GM23338 (cell line): ENCODE measurements at regions not wholly inside any gene's neighbourhood (a gene's known extent, or its start where the extent isn't known, plus 50 kb on each side); places are given as distances from the start of the nearest gene placed in this dataset.

Source experiments
- ATAC-seq: fragments of 200-7000 bp; cut with Tn5 transposase; 3 replicates; pipeline ENCODE4 v1.9.1; 2020
- DNase-seq: peaks from one replicate; pipeline ENCODE4 v3.0.0-alpha.2; 2015; ENCODE audit warnings: low spot score
- H2AFZ ChIP-seq: fragments of 200-600 bp; sonication (generic); 2 replicates; pipeline ENCODE4 v1.8.0; 2016; ENCODE audit warnings: antibody characterized with exemption, mild to moderate bottlenecking, moderate library complexity
- H3F3A ChIP-seq: fragments of 200-600 bp; sonication (generic); replicated peaks from 2 replicates; pipeline ENCODE4 v1.8.0; 2017; ENCODE audit warnings: antibody characterized with exemption, mixed run types, low read depth
- H3K27ac ChIP-seq: fragments of 200-600 bp; sonication (generic); 2 replicates; pipeline ENCODE4 v1.6.1; 2016; ENCODE audit warnings: low read depth
- H3K27me3 ChIP-seq: fragments of 200-600 bp; sonication (generic); 2 replicates; pipeline ENCODE4 v1.8.0; 2016; ENCODE audit warnings: mild to moderate bottlenecking, mixed run types, moderate library complexity; ENCODE audit not compliant: insufficient read depth
- H3K36me3 ChIP-seq: fragments of 200-600 bp; sonication (generic); 2 replicates; pipeline ENCODE4 v1.8.0; 2016; ENCODE audit warnings: mild to moderate bottlenecking; ENCODE audit not compliant: insufficient read depth
- H3K4me1 ChIP-seq: fragments of 200-600 bp; sonication (generic); 2 replicates; pipeline ENCODE4 v1.8.0; 2016; ENCODE audit warnings: mild to moderate bottlenecking, moderate library complexity; ENCODE audit not compliant: insufficient read depth
- H3K4me2 ChIP-seq: fragments of 200-600 bp; sonication (generic); 2 replicates; pipeline ENCODE4 v1.7.1; 2017; ENCODE audit warnings: mixed run types
- H3K4me3 ChIP-seq: fragments of 200-600 bp; sonication (generic); 2 replicates; pipeline ENCODE4 v1.6.1; 2016; ENCODE audit warnings: mixed run types
- H3K79me2 ChIP-seq: fragments of 200-600 bp; sonication (generic); replicated peaks from 2 replicates; pipeline ENCODE4 v1.8.0; 2017; ENCODE audit warnings: mild to moderate bottlenecking; ENCODE audit not compliant: insufficient read depth
- H3K9me2 ChIP-seq: fragments of 200-600 bp; sonication (generic); 2 replicates; pipeline ENCODE4 v1.8.0; 2017; ENCODE audit not compliant: insufficient read depth
- H4K20me1 ChIP-seq: fragments of 200-600 bp; sonication (generic); replicated peaks from 2 replicates; pipeline ENCODE4 v1.8.0; 2017; ENCODE audit warnings: mild to moderate bottlenecking; ENCODE audit not compliant: insufficient read depth
- H3K27ac Mint-ChIP-seq: 2 replicates; pipeline ENCODE4 v1.8.0; 2020; ENCODE audit warnings: inconsistent platforms, mild to moderate bottlenecking, moderate library complexity, mixed read lengths
- H3K27me3 Mint-ChIP-seq: 3 replicates; pipeline ENCODE4 v1.8.0; 2022; ENCODE audit warnings: low read depth, mild to moderate bottlenecking, moderate library complexity, mixed read lengths, inconsistent platforms; ENCODE audit not compliant: insufficient read depth, poor library complexity
- H3K36me3 Mint-ChIP-seq: 3 replicates; pipeline ENCODE4 v1.8.0; 2021; ENCODE audit warnings: low read depth, mild to moderate bottlenecking, inconsistent platforms, moderate library complexity, mixed read lengths
- H3K4me1 Mint-ChIP-seq: 3 replicates; pipeline ENCODE4 v1.8.0; 2020; ENCODE audit warnings: mild to moderate bottlenecking, inconsistent platforms, mixed read lengths
- H3K4me3 Mint-ChIP-seq: 3 replicates; pipeline ENCODE4 v1.8.0; 2021; ENCODE audit warnings: moderate library complexity, mild to moderate bottlenecking, inconsistent platforms, mixed read lengths
- H3K9me3 Mint-ChIP-seq: 3 replicates; pipeline ENCODE4 v1.8.0; 2020; ENCODE audit warnings: moderate library complexity, mild to moderate bottlenecking, inconsistent platforms, mixed read lengths
- CTCF ChIP-seq, 2 experiments: fragments of 200-600 bp in 1 of 2; sonication (generic) in 1 of 2; conservative IDR thresholded peaks; 2 replicates each; pipeline versions ENCODE4 v1.5.1 to v1.6.1; 2016 to 2017; ENCODE audit warnings: antibody characterized with exemption in 2 of 2, low read depth in 2 of 2, mild to moderate bottlenecking in 2 of 2, moderate library complexity in 1 of 2
- ETS1 ChIP-seq: IDR thresholded peaks from 2 replicates; pipeline ENCODE4 v1.6.1; 2016; ENCODE audit warnings: antibody characterized with exemption
- EZH2 ChIP-seq: fragments of 200-600 bp; sonication (generic); IDR thresholded peaks from one replicate; pipeline ENCODE4 v1.8.0; 2017; ENCODE audit warnings: antibody characterized with exemption, mild to moderate bottlenecking, low read depth; ENCODE audit not compliant: unreplicated experiment
- EZH2phosphoT487 ChIP-seq: fragments of 200-600 bp; sonication (generic); IDR thresholded peaks from one replicate; pipeline ENCODE4 v1.8.1; 2018; ENCODE audit warnings: antibody characterized with exemption; ENCODE audit not compliant: unreplicated experiment
- JUNB ChIP-seq: IDR thresholded peaks from one replicate; pipeline ENCODE4 v1.6.1; 2016; ENCODE audit warnings: antibody characterized with exemption; ENCODE audit not compliant: unreplicated experiment
- NANOG ChIP-seq: IDR thresholded peaks from 2 replicates; pipeline ENCODE4 v1.6.1; 2016; ENCODE audit warnings: antibody characterized with exemption, borderline replicate concordance
- POLR2AphosphoS5 ChIP-seq: IDR thresholded peaks from 2 replicates; pipeline ENCODE4 v1.6.1; 2016; ENCODE audit warnings: antibody characterized with exemption, low read depth
- REST ChIP-seq: IDR thresholded peaks from one replicate; pipeline ENCODE4 v1.6.1; 2018; ENCODE audit warnings: antibody characterized with exemption; ENCODE audit not compliant: unreplicated experiment
- STAT1 ChIP-seq: IDR thresholded peaks from one replicate; pipeline ENCODE4 v1.6.1; 2016; ENCODE audit warnings: antibody characterized with exemption; ENCODE audit not compliant: unreplicated experiment
- ZNF114 ChIP-seq: fragments of 250-450 bp; sonication (Bioruptor Pico); IDR thresholded peaks from 2 replicates; pipeline ENCODE4 v1.5.0; 2020; ENCODE audit warnings: mild to moderate bottlenecking, moderate library complexity
- ZNF331 ChIP-seq: fragments of 250-450 bp; sonication (Bioruptor Pico); IDR thresholded peaks from 2 replicates; pipeline ENCODE4 v1.5.0; 2020; ENCODE audit warnings: low read depth, mild to moderate bottlenecking, moderate library complexity
- ZNF462 ChIP-seq: fragments of 250-450 bp; sonication (Bioruptor Pico); IDR thresholded peaks from 2 replicates; pipeline ENCODE4 v1.5.0; 2020; ENCODE audit warnings: mild to moderate bottlenecking, moderate library complexity

GRCh38 chr6:10205892-10206291 is 209.0 kb downstream of the TFAP2A start:
- ATAC-seq, result no peak
- no peaks in the 10 kb centered on the region for H3K9me2 ChIP-seq
- H3K4me1 Mint-ChIP-seq, result peaks cover 3% of the 10 kb centered on the region; the same call in 1 of the 3 replicates
- no peaks in the 10 kb centered on the region for H3K36me3 ChIP-seq
- H3K4me1 ChIP-seq, result no peaks in the 10 kb centered on the region
- no peaks in the 10 kb centered on the region for H3K9me3 Mint-ChIP-seq
- H3K27ac ChIP-seq, result no peak overlapping the region
- no peak overlapping the region for H3K27ac Mint-ChIP-seq
- no peaks in the 10 kb centered on the region for H3F3A ChIP-seq
- no peaks in the 10 kb centered on the region; the same call in 2 of the 3 replicates for H3K36me3 Mint-ChIP-seq
- H3K4me3 Mint-ChIP-seq, result no peak overlapping the region
- H4K20me1 ChIP-seq, result no peaks in the 10 kb centered on the region
- TF ChIP-seq CTCF (conservative IDR thresholded peaks at IDR 0.05; ENCODE audit: low read depth in 2 of 2) (no peak), EZH2phosphoT487 (no peak), ZNF331 (CRISPR knock-in tag) (no peak), NANOG (no peak), ETS1 (no peak), JUNB (no peak), STAT1 (no peak), POLR2AphosphoS5 (no peak), REST (no peak), EZH2 (no peak), ZNF114 (CRISPR knock-in tag) (no peak), ZNF462 (CRISPR knock-in tag) (no peak)
- no peaks in the 10 kb centered on the region for H3K79me2 ChIP-seq
- H2AFZ ChIP-seq, result no peak overlapping the region
- H3K4me2 ChIP-seq, result no peak overlapping the region
- H3K27me3 ChIP-seq, result no peaks in the 10 kb centered on the region
- no peak overlapping the region for H3K4me3 ChIP-seq
- H3K27me3 Mint-ChIP-seq, result no peaks in the 10 kb centered on the region
- no peak for DNase-seq
